ENCODE measurements at regions not wholly inside any gene's neighbourhood (a gene's known extent, or its start where the extent isn't known, plus 50 kb on each side); places are given as distances from the start of the nearest gene placed in this dataset.

DNA sequence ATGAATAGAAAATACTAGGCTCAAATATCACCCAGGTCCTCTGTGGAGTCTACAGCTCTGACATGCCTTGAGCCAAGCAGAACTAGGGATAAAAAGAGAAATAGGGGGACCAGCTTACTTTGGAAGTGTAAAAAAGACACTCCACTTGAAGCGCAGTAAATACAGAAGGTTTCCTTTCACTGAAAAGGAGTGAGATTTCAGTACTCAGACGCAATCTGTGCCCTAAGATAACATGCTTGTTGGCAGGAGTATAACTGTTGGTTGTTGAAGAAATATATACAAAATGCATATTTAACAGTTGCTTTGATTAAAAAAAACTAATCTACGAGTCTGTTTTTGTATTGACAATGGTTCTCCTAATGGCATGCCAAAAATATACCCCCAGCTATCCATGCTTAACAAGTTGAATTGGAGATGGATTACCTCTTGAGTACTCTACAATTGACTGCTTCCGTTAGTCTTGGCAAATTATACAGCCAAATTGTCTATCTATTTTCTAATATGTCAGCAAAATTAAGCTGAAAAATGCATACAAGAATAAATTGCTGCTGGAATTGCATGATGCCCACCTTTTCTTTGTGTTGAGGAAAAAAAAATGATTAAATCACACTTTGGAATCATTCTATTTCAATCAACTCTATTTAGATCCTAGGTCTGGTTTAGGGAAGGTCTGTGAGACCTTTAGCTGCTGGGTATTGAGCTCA lies 91.6 kb downstream of the FAT3 start:
- in situ Hi-C loops (cut with HindIII; ENCODE audit: low pct_ligation_motif_present, low pct_unique_long_range_greater_than_20kb, low sequenced_read_pairs) = no loop called here
- no peak for DNase-seq

DNA sequence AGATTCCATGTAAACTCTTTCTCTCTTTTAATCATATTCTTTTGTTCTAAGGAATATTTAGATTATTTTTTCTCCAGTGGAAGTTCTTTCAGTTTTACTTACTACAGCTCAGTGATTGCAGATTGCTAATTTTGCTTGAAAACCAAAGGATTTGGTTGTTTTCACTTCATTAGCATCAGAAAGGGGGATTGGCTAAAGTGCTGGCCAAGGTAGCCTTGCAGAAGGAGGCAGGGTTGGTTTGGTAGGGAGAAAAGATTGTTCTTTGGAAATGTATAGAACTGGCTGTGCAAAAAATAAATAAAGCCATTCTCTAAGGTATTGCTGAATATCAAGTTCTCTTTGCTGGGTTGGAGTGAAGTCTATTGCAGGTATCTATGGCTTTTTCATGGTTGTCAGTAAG lies 92.6 kb downstream of the FAT3 start:
- in situ Hi-C loops (cut with HindIII; ENCODE audit: low pct_ligation_motif_present, low pct_unique_long_range_greater_than_20kb, low sequenced_read_pairs) = no loop called here

DNA sequence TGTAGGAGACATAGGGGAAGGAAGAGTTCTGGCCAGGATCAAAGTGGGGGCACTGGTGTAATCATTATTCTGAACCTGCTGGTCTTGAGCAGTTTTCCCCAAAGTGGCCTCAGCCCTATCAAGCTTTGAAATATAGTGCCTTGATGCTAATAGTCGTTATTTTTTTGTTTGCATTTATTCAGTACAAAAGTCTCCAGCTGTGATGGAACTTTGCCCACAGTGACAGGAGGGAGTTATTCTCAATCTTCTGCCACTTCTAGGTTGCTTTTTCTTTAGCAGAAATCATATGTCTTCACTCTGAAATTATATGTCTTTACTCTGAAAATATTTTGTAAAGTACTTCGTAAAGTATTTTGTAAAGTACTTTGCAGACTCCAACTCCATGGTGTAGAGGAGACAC lies 93.1 kb downstream of the FAT3 start:
- in situ Hi-C loops (cut with HindIII; ENCODE audit: low pct_ligation_motif_present, low pct_unique_long_range_greater_than_20kb, low sequenced_read_pairs) = no loop called here
- no peak for DNase-seq

More for the DNA sequence above, 92.6 kb downstream of the FAT3 start:
- DNase-seq = no peak

DNA sequence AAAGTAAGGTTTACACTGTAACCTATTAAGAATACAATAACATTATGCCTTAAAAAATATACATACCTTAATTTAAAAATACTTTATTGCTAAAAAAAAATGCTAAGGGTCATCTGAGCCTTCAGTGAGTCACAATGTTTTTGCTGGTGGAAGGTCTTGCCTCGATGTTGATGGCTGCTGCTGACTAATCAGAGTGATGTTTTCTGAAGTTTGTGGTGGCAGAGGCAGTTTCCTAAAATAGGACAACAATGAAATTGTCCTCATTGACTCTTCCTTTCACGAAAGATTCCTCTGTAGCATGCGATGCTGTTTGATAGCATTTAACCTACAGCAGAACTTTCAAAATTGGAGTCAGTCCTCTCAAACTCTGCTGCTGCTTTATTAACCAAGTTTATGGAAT lies 97.6 kb downstream of the FAT3 start:
- in situ Hi-C loops (cut with HindIII; ENCODE audit: low pct_ligation_motif_present, low pct_unique_long_range_greater_than_20kb, low sequenced_read_pairs) = no loop called here
- DNase-seq = no peak

DNA sequence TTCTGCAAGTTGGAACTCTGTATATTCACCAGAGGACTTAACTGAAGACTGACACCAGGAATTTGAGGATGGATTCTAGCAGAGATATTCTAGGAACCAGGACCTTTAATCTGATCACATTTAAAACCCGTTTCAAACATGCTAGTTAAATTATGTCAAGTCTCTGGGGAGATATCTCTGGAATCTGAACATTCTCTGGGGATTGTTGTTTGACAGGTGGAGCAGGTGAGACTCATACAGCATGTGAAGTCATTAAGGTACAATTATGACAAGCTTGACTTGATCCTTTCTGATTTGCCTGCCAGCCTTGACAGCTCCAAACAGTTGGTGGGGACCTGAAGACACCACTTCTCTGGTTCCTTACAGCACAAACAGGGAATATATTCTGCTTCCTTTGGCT lies 100.3 kb downstream of the FAT3 start:
- in situ Hi-C loops (cut with HindIII; ENCODE audit: low pct_ligation_motif_present, low pct_unique_long_range_greater_than_20kb, low sequenced_read_pairs) = no loop called here
- no peak for DNase-seq

DNA sequence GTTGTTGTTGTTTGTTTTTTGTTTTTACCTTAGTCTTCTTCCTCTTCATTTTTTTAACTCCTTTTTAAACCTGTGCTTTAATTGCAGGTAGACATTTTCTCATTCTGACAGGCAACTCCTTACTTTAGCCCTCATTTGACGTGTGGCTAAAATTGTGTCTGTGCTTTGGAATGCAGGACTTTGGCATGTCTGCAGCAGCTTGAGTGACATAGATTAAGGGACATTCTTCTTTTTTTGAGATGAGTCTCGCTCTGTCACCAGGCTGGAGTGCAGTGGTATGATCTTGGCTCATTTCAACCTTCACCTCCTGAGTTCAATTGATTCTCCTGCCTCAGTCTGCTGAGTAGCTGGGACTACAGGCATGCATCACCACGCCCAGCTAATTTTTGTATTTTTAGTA lies 100.8 kb downstream of the FAT3 start:
- no peak for DNase-seq
- in situ Hi-C loops (cut with HindIII; ENCODE audit: low pct_ligation_motif_present, low pct_unique_long_range_greater_than_20kb, low sequenced_read_pairs) = no loop called here

DNA sequence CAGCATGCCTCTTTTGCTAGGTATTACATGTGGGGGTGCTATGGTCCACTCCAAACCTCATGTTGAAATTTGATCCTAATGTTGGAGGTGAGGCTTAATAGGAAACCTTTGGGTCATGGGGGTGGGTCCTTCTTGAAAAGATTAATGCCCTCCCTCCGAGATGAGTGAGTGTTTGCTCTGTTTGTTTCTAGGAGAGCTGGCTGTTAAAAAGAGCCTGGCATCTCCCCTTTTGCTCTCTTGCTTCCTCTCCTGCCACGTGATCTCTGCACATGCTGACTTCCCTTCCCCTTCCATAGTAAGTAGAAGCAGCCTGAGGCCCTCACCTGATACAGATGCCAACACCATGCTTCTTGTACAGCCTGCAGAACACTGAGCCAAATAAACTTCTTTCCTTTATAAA lies 104.5 kb downstream of the FAT3 start:
- DNase-seq = no peak

DNA sequence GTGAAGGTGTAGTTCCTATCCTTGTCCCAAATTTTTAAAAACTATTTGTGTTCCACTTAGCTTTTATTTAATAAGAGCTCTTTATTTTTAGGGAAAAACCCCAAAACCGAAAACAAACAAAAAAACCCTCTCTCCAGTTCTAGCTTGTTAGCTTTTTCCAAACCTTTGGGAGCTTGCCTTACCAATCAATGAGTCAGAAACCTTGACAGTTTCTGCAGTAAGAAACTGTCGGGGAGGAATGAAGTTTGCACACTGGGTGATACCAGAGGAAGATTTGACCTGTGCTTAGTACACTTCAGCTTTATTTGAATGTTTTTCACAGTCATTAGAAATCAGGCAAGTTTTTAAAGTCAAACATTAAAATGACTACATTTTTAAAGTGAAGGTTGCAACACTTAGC lies 105.0 kb downstream of the FAT3 start:
- in situ Hi-C loops (cut with HindIII; ENCODE audit: low pct_ligation_motif_present, low pct_unique_long_range_greater_than_20kb, low sequenced_read_pairs) = no loop called here
- no peak for DNase-seq

More for the DNA sequence above, 104.5 kb downstream of the FAT3 start:
- in situ Hi-C loops (cut with HindIII; ENCODE audit: low pct_ligation_motif_present, low pct_unique_long_range_greater_than_20kb, low sequenced_read_pairs) = no loop called here

DNA sequence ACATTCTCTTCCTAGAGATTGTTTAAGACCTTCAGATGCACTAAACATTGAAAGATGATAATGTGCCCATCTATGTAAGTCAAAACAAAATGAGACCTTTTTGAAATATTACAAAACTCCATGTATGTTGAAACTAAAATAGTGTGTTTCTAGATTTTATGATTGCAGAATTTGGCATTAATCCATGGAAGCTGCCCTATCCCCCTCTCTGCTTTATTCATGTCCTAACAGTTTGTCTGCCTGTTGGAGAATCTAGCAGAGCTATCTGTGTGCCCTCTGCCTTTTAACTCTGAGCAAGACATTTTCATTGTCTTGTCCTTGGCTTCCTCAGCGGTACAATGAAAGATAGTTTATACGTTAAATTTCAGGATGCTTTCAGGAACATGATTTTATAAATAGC lies 105.5 kb downstream of the FAT3 start:
- no peak for DNase-seq
- in situ Hi-C loops (cut with HindIII; ENCODE audit: low pct_ligation_motif_present, low pct_unique_long_range_greater_than_20kb, low sequenced_read_pairs) = no loop called here

DNA sequence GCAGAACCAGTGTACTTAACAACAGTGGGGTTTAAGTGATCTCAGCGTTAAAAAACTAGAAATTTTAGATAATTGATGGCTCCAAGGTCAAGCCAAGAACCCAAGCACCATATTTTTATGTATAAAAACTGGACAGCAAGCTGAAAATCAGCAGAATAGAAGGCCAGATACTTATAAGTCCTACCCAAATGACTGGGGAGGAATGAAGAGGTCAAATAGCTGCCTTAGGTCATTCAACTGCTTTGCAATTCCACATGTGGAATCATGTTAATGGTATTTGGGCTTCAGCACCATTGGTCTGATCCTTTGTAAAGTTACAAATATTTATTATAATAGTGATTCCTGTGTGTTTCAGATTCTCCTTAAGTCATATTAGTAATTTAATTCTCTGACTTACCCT lies 108.4 kb downstream of the FAT3 start:
- in situ Hi-C loops (cut with HindIII; ENCODE audit: low pct_ligation_motif_present, low pct_unique_long_range_greater_than_20kb, low sequenced_read_pairs) = no loop called here
- no peak for DNase-seq

DNA sequence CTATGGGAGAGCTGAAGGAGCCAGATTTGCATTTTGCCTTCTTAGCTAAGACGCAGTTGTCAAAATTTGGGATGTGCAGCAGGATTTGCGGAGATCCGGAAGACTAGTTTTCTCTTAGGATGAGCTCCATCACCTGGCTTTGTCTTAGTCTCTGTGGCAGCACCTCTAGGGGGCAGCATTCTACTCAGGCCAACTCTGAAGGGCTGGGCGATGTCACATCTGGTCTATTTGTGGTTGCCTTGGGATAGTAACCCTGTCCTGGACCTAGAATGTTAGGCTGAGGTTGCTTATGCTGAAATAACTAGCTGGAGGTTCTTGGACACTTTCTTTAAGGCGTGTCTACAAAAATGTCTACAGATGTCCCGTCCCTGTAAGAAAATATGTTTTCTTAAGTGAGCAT lies 116.2 kb downstream of the FAT3 start:
- in situ Hi-C loops (cut with HindIII; ENCODE audit: low pct_ligation_motif_present, low pct_unique_long_range_greater_than_20kb, low sequenced_read_pairs) = no loop called here
- DNase-seq = peak; percentile 8

DNA sequence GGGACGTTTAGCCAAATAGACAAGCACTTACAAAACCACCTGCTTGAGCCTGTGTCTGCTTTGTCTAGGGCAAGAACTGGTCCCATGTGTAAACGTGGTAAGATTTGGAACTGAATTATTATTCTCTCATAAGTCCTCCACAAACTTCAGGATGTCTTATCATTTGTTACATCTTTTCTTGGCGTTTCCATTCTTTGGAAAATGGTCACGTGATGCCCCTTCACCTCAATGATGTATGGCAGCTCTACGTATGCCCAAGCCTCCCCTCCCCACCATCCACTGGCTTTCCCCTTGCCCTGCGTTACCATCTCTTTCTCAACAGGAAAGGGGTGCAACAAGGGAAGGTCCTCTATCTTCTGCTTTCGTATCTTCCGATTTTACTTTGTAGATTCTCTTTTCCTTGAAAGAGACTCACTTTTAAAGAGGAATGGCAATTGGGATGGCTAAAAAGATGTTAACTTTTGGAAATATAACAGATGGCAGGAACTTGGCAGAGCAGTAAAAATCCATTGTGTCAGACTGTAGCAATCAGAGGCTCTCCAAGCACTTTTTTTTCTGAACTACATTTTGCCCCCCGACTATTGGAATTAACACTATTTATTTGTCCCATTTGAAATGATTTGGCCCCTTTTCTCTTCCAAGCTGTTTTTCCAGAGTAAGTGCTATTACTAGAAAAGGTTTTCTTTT lies 117.6 kb downstream of the FAT3 start:
- DNase-seq = no peak
- in situ Hi-C loops (cut with HindIII; ENCODE audit: low pct_ligation_motif_present, low pct_unique_long_range_greater_than_20kb, low sequenced_read_pairs) = no loop called here

DNA sequence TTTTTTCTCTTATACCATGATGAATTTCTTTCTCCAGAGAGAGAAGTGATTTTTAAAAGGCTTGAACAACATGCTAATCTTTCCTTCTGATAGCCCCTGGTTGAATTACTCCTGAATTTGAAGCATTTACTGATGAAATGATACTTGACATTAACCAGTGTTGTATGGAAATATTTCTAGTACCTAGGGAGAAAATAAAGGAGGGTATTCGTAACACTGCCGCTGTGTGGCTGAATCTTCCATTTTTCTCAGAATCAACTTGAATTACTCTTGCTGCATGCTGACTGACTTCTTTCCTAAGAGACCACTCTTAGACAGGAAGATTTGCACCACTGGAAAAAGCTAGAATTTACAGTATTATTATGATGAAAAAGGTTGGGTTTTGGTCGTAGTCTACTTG lies 118.3 kb downstream of the FAT3 start:
- no peak for DNase-seq
- in situ Hi-C loops (cut with HindIII; ENCODE audit: low pct_ligation_motif_present, low pct_unique_long_range_greater_than_20kb, low sequenced_read_pairs) = no loop called here

DNA sequence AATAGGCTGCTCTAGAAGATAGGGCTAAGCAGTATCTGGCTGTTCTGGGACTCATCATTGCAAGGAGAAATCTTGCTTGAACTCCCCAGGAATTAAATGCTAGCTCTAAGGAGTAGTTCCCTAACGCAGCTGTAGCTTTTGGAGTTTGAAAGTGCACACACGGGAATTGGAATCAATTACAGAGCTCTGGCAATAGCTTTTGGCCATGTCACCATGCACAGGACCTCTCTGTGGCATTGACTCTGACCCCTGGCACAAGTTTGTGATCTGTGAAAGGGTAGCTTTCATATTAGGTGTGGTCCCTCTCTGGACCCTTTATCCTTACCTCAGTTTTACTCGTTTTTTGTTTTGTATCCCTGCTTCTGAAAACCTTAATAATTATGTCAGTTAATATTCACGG lies 121.6 kb downstream of the FAT3 start:
- in situ Hi-C loops (cut with HindIII; ENCODE audit: low pct_ligation_motif_present, low pct_unique_long_range_greater_than_20kb, low sequenced_read_pairs) = no loop called here

DNA sequence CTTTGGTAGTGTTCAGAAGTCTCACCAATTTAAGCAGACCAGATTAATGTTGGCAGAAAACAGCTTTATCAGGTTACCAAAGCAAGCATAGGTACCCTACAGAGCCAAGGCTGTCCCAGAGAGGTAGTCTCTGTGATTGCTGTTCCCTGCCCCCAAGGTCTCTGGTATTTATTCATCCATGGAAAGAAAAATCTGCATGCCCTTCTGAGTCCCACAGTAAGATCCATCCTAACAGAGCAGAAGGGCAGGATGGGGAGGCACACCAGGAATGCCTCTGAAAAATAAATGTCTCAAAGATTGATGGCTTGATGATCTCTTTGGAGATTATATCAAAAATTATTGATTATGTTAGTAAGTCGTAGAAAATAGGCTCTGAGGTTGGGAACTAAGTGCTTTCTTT lies 122.8 kb downstream of the FAT3 start:
- in situ Hi-C loops (cut with HindIII; ENCODE audit: low pct_ligation_motif_present, low pct_unique_long_range_greater_than_20kb, low sequenced_read_pairs) = no loop called here
- no peak for DNase-seq

More for the DNA sequence above, 121.6 kb downstream of the FAT3 start:
- no peak for DNase-seq

DNA sequence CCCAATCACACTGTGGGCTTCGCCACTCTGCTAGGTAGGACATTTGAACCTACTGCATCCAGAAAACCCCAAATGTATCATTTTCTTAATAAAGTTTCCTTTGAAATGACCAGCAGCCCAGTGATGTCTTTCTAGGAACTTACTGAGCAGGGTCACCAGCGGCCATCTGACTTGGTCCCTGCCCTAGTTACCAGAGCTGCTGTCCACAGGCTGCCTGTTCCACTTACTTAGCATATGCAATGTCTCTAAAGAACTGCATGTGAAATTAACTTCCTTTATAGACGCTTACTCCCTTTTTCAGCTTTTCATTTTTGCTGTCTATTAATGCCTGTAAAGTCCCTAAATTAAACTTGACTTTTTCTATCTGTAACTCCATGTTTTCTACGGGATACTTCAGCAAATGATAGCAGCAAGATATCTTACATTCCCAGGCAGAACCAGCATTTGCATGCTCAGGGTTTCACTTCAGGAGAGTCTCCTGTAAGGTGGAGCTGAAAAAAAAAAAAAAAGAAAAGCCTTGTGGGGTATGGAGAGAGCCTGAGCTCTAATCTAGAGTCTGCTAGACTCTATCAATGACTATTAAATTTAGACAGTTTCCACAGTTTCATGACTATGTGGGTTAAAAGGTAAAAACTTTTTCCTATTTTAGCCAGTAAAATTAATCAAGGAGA lies 125.0 kb downstream of the FAT3 start:
- in situ Hi-C loops (cut with HindIII; ENCODE audit: low pct_ligation_motif_present, low pct_unique_long_range_greater_than_20kb, low sequenced_read_pairs) = no loop called here
- no peak for DNase-seq

DNA sequence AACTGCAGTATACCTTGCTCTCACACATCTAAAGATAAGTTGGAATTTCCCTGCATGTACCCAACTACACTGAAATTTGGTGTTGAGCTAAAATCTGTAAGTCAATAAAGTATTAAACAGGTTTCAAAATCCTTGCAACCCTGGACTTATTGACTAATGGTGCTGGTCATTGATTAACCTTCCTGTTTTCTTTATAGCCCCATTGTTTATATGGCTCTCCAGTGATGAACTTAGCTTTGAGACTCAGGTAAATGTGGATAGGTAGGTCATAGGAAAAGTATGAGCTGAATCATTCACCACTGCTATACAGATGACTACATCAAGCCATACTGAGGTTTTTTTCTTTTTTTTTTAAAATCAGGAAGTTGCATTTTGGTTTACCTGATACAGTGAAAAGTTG lies 132.7 kb downstream of the FAT3 start:
- no peak for DNase-seq
- in situ Hi-C loops (cut with HindIII; ENCODE audit: low pct_ligation_motif_present, low pct_unique_long_range_greater_than_20kb, low sequenced_read_pairs) = no loop called here

DNA sequence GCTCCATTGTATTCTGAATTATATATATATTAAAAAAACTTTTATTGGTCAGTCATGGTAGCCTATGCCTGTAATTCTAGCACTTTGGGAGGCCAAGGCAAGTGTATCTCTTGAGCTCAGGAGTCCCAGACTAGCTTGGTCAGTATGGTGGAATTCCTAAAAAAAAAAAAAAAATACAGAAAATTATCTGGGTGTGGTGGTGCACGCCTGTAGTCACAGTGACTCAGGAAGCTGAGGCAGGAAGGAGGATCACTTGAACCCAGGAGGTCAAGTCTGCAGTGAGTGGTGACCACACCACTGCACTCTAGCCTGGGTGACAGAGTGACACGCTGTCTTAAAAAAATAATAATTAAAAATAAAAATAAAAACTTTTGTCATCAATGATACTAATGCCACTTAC lies 133.2 kb downstream of the FAT3 start:
- in situ Hi-C loops (cut with HindIII; ENCODE audit: low pct_ligation_motif_present, low pct_unique_long_range_greater_than_20kb, low sequenced_read_pairs) = no loop called here
- no peak for DNase-seq

DNA sequence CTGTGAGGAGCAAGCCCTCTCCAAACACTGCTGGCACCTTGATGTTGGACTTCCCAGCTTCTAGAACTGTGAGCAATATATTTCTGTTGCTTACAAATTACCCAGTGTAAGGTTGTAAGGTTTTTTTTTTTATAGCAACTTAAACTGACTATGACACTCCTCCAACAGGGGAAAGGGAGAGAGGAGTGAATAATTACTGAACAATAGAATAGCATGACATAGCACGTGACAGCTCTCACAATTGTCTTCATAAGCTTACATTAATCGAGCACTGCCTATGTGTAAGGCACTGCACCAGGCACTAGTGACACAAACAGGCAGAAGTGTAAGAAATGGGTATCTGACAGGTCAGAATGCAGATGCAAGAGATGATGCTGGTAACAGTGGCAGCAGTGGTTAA lies 136.9 kb downstream of the FAT3 start:
- no peak for DNase-seq
- in situ Hi-C loops (cut with HindIII; ENCODE audit: low pct_ligation_motif_present, low pct_unique_long_range_greater_than_20kb, low sequenced_read_pairs) = no loop called here

DNA sequence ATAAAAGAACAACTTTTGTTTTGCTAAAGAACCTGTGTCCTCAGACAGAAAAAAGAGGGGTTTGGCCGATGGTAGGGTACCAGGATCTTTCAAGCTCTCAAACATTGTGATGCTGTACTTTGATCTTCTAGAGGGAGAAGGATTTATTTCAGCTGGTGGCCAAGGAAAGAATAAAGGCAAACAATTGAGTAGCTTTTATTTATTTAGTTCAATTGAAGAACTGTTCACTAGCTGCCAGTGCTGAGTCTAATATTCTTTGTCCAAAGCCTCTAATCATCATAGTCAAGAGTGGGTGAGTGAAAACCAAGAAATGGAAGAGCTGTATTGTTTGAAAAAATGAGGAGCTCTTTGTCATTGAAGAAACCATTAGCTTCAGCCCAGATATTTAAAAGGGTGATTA lies 138.4 kb downstream of the FAT3 start:
- DNase-seq = no peak
- in situ Hi-C loops (cut with HindIII; ENCODE audit: low pct_ligation_motif_present, low pct_unique_long_range_greater_than_20kb, low sequenced_read_pairs) = no loop called here
